B cell (primary cell): ENCODE measurements at regions not wholly inside any gene's neighbourhood (a gene's known extent, or its start where the extent isn't known, plus 50 kb on each side); places are given as distances from the start of the nearest gene placed in this dataset.

Experiments
- ATAC-seq: fragments of 200-7000 bp; cut with Tn5 transposase; one replicate; pipeline ENCODE4 v1.10.0; 2021; ENCODE audit warnings: low read depth, mild to moderate bottlenecking, moderate number of reproducible peaks, moderate library complexity
- CTCF ChIA-PET: fragments of 350-600 bp; sonication (Branson Sonifier 250); formaldehyde crosslinking; loops from one replicate; lab custom pipeline; 2021; ENCODE audit warnings: antibody characterized with exemption, inconsistent platforms; lab: Charles Lee
- POLR2A ChIA-PET: fragments of 350-600 bp; sonication (Branson Sonifier 250); formaldehyde crosslinking; loops from one replicate; lab custom pipeline; 2021; ENCODE audit warnings: antibody characterized with exemption; lab: Charles Lee
- DNase-seq: peaks from one replicate; pipeline ENCODE4 v3.0.0; 2013
- H2AFZ ChIP-seq: 2 replicates; pipeline ENCODE4 v1.6.1; 2012; ENCODE audit warnings: mild to moderate bottlenecking, low read depth, low read length; ENCODE audit not compliant: insufficient read depth, poor library complexity, severe bottlenecking
- H3K27ac ChIP-seq, 2 donors: 1 replicate in 1 of 2; 2 replicates in 1 of 2; pipeline ENCODE4 v1.5.1; 2012 to 2013; ENCODE audit warnings: low read length in 2 of 2, mild to moderate bottlenecking in 2 of 2, moderate library complexity in 1 of 2
- H3K27me3 ChIP-seq, 4 experiments: fragments of 200-600 bp in 1 of 4; sonication (generic) in 1 of 4; replicated peaks in 1 of 4; 1 replicate in 2 of 4; 2 replicates in 2 of 4; pipeline versions ENCODE4 v1.6.1 to v1.7.0; 2013 to 2016; ENCODE audit warnings: low read length in 3 of 4, mild to moderate bottlenecking in 2 of 4, mixed read lengths in 1 of 4, moderate library complexity in 1 of 4; ENCODE audit not compliant: insufficient read depth in 4 of 4, control insufficient read depth in 3 of 4; ENCODE audit errors: control extremely low read depth in 1 of 4
- H3K36me3 ChIP-seq, 2 experiments: replicated peaks in 1 of 2; 1 replicate in 1 of 2; 2 replicates in 1 of 2; pipeline versions ENCODE4 v1.6.1 to v1.7.1; 2013; ENCODE audit warnings: low read length in 1 of 2; ENCODE audit not compliant: insufficient read depth in 2 of 2, control insufficient read depth in 1 of 2; ENCODE audit errors: control extremely low read depth in 1 of 2, extremely low read depth in 1 of 2
- H3K4me1 ChIP-seq, 2 donors: fragments of 200-600 bp in 1 of 2; sonication (generic) in 1 of 2; 1 replicate in 1 of 2; 2 replicates in 1 of 2; pipeline versions ENCODE4 v1.5.1 to v1.6.1; 2013 to 2017; ENCODE audit warnings: low read length in 2 of 2; ENCODE audit not compliant: control insufficient read depth in 2 of 2, insufficient read depth in 2 of 2
- H3K4me2 ChIP-seq: replicated peaks from 2 replicates; pipeline ENCODE3; 2012; ENCODE audit warnings: mild to moderate bottlenecking, low read depth, low read length; ENCODE audit not compliant: poor library complexity, severe bottlenecking
- H3K4me3 ChIP-seq, 5 experiments: fragments of 200-600 bp in 1 of 5; sonication (generic) in 1 of 5; 1 replicate in 3 of 5; 2 replicates in 2 of 5; pipeline versions ENCODE4 v1.5.1 to v1.7.0; 2011 to 2016; ENCODE audit warnings: low read length in 4 of 5, mild to moderate bottlenecking in 4 of 5, low read depth in 2 of 5, control low read depth in 1 of 5, moderate library complexity in 1 of 5; ENCODE audit not compliant: insufficient read depth in 1 of 5; ENCODE audit errors: control extremely low read depth in 1 of 5, extremely low read depth in 1 of 5
- H3K79me2 ChIP-seq: fragments of 200-600 bp; sonication (generic); one replicate; pipeline ENCODE4 v1.6.0; 2016; ENCODE audit warnings: low read length; ENCODE audit not compliant: control insufficient read depth, insufficient read depth
- H3K9ac ChIP-seq: fragments of 200-600 bp; sonication (generic); 2 replicates; pipeline ENCODE4 v1.6.1; 2017; ENCODE audit warnings: mild to moderate bottlenecking, low read length, moderate library complexity
- H3K9me3 ChIP-seq, 3 donors: one replicate each; pipeline versions ENCODE4 v1.6.1 to v1.7.1; 2013; ENCODE audit warnings: low read length in 2 of 3; ENCODE audit not compliant: control insufficient read depth in 2 of 3, insufficient read depth in 1 of 3; ENCODE audit errors: control extremely low read depth in 1 of 3
- H4K20me1 ChIP-seq: 2 replicates; pipeline ENCODE4 v1.6.0; 2012; ENCODE audit warnings: mild to moderate bottlenecking, low read length; ENCODE audit not compliant: insufficient read depth, control insufficient read depth, poor library complexity, severe bottlenecking
- H3K27ac Mint-ChIP-seq: one replicate; pipeline ENCODE4 v1.8.0; 2021; ENCODE audit warnings: mixed read lengths
- H3K27me3 Mint-ChIP-seq: one replicate; pipeline ENCODE4 v1.8.0; 2021; ENCODE audit warnings: mixed read lengths
- H3K4me1 Mint-ChIP-seq: one replicate; pipeline ENCODE4 v1.8.0; 2021; ENCODE audit warnings: mixed read lengths
- H3K4me3 Mint-ChIP-seq: one replicate; pipeline ENCODE4 v1.8.0; 2021; ENCODE audit warnings: mixed read lengths
- H3K9me3 Mint-ChIP-seq: one replicate; pipeline ENCODE4 v1.8.0; 2022; ENCODE audit warnings: mixed read lengths; ENCODE audit not compliant: insufficient read depth
- CTCF ChIP-seq: fragments of 200-600 bp; IDR thresholded peaks from one replicate; pipeline ENCODE4 v1.8.0; 2022; ENCODE audit warnings: antibody characterized with exemption, mild to moderate bottlenecking
- EZH2 ChIP-seq: IDR thresholded peaks from 2 replicates; pipeline ENCODE4 v1.6.1; 2012; ENCODE audit warnings: borderline replicate concordance, low read depth, mild to moderate bottlenecking, moderate library complexity, low read length; ENCODE audit not compliant: insufficient read depth, poor library complexity, severe bottlenecking
- WGBS: methylation state at CpG from one replicate; pipeline ENCODE4 v1.1.5; 2013; ENCODE audit warnings: missing lambda C conversion rate; ENCODE audit not compliant: insufficient coverage; 5-methylcytosine and 5-hydroxymethylcytosine counted together
- intact Hi-C: fragments of 100-400 bp; cut with micrococcal nuclease; formaldehyde crosslinking; loops from one replicate; pipeline ENCODE4 v1.10.0; 2022

- Mint-ChIP-seq H3K9me3 (no peaks in the 10 kb centered on the region), H3K4me3 (no peak overlapping the region), H3K27ac (no peak overlapping the region), H3K4me1 (peaks cover 2% of the 10 kb centered on the region), H3K27me3 (peaks cover 37% of the 10 kb centered on the region)
- intact Hi-C loops: no loop called here
- Histone ChIP-seq H3K4me2 (no peak overlapping the region), H3K9ac (no peak overlapping the region), H3K4me3 (no peak overlapping the region), H3K36me3 (no peaks in the 10 kb centered on the region), H3K27me3 (peaks cover 0 to 20% (median 9%) of the 10 kb centered on the region in 4 experiments), H3K27ac (no peak overlapping the region), H3K9me3 (peaks cover 0 to 11% (median 0%) of the 10 kb centered on the region in 3 donors), H2AFZ (no peak overlapping the region), H3K79me2 (no peaks in the 10 kb centered on the region), H4K20me1 (no peaks in the 10 kb centered on the region), H3K4me1 (peaks cover 4 to 8% of the 10 kb centered on the region in 2 donors)
- 69% methylated on average over 4 of the region's 5 CpGs for WGBS
- ChIA-PET POLR2A (no interaction called here), CTCF (no interaction called here)
- DNase-seq: no peak
- ATAC-seq: no peak
- TF ChIP-seq EZH2: no peak
- TF ChIP-seq CTCF: no peak
These were observed 270.0 kb downstream of the NSG2 start for GRCh38 chr5:174315471-174315870.

DNA sequence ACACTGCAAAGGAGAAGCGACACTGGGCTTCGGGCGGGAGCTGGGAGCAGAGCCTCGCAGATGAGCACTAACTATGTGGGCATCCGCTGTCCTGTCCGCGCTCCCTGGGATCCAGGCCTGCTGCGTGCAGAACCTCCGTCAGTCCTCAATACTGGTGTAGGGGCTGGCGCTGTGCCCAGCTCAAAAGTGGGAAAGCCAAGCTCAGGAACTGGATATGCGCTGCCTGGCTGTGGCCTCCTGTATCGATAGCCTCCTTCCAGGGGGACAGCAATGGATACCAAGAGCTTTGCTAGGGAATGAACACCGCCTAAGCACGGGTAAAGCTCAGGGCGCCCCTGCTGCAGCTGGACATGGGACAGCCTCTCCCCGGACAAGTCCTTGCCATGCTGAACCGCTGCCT is 270.4 kb downstream of the NSG2 start:
- Histone ChIP-seq H3K4me2 (no peak overlapping the region), H3K27me3 (peaks cover 0 to 18% (median 8%) of the 10 kb centered on the region in 4 experiments), H4K20me1 (no peaks in the 10 kb centered on the region), H3K4me1 (peaks cover 4 to 8% of the 10 kb centered on the region in 2 donors), H3K9me3 (peaks cover 0 to 11% (median 0%) of the 10 kb centered on the region in 3 donors), H3K79me2 (no peaks in the 10 kb centered on the region), H2AFZ (no peak overlapping the region), H3K27ac (no peak overlapping the region), H3K36me3 (no peaks in the 10 kb centered on the region), H3K9ac (no peak overlapping the region), H3K4me3 (no peak overlapping the region)
- no peak for TF ChIP-seq CTCF
- TF ChIP-seq EZH2: no peak
- POLR2A ChIA-PET: no interaction called here
- Mint-ChIP-seq H3K27ac (no peak overlapping the region), H3K4me3 (no peak overlapping the region), H3K27me3 (peaks cover 33% of the 10 kb centered on the region), H3K9me3 (no peaks in the 10 kb centered on the region), H3K4me1 (peaks cover under 1% of the 10 kb centered on the region)
- ATAC-seq (no peak), DNase-seq (no peak)
- 95% methylated on average over 16 of the region's 17 CpGs for WGBS
- intact Hi-C loops: no loop called here
- CTCF ChIA-PET: no interaction called here
